Endothelial cell of umbilical vein (primary cell): ENCODE measurements at regions not wholly inside any gene's neighbourhood (a gene's known extent, or its start where the extent isn't known, plus 50 kb on each side); places are given as distances from the start of the nearest gene placed in this dataset.

ENCODE experiments used
- CTCF ChIP-seq, 2 donors: IDR thresholded peaks; 1 replicate in 1 of 2; 2 replicates in 1 of 2; pipeline ENCODE4 v1.5.1; 2011; ENCODE audit warnings: low read length in 2 of 2, mild to moderate bottlenecking in 2 of 2, moderate library complexity in 2 of 2, control low read depth in 1 of 2, inconsistent platforms in 1 of 2, low read depth in 1 of 2; ENCODE audit not compliant: insufficient read depth in 1 of 2; ENCODE audit errors: extremely low read depth in 1 of 2
- EZH2 ChIP-seq: IDR thresholded peaks from 2 replicates; pipeline ENCODE4 v1.6.1; 2012; ENCODE audit warnings: borderline replicate concordance, low read depth, mild to moderate bottlenecking, moderate library complexity, low read length, inconsistent platforms; ENCODE audit not compliant: severe bottlenecking
- FOS ChIP-seq: IDR thresholded peaks from 2 replicates; pipeline ENCODE4 v1.6.1; 2011; ENCODE audit warnings: mild to moderate bottlenecking, low read length, moderate library complexity, borderline replicate concordance; ENCODE audit not compliant: insufficient read depth
- JUN ChIP-seq: IDR thresholded peaks from 2 replicates; pipeline ENCODE4 v1.6.1; 2011; ENCODE audit warnings: borderline replicate concordance, low read depth; ENCODE audit not compliant: insufficient read length, insufficient read depth
- MAX ChIP-seq: IDR thresholded peaks from 2 replicates; pipeline ENCODE4 v1.6.1; 2011; ENCODE audit not compliant: insufficient read depth, insufficient read length
- MYC ChIP-seq: IDR thresholded peaks from one replicate; pipeline ENCODE4 v1.6.1; 2011; ENCODE audit warnings: mild to moderate bottlenecking, low read depth, low read length
- POLR2A ChIP-seq: IDR thresholded peaks from 2 replicates; pipeline ENCODE4 v1.6.1; 2012; ENCODE audit warnings: low read depth, mild to moderate bottlenecking, control low read depth, low read length
- POLR2AphosphoS5 ChIP-seq: IDR thresholded peaks from 2 replicates; pipeline ENCODE4 v1.6.1; 2012; ENCODE audit warnings: low read depth, mild to moderate bottlenecking, control low read depth, low read length, moderate library complexity; ENCODE audit not compliant: insufficient read depth

DNA sequence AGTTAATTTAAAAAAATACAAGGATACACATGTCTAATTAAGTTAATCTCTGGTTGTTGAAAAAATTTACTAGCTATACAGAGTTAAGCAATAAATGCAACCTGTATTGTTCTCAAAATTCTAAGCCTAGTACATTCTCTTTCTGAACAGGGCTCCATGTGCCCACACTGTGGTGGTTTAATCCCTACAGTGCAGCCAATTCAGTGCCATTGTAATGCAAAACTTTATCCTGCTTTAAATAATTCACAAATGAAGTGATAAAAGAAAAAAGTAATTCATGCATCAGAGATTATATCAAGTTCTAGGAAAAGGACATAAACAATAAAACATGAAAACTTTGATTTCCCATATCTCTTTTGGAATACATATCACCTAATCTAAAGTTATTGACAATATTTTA, 1089.2 kb downstream of the C4orf33 start:
- no peak for TF ChIP-seq CTCF (IDR thresholded peaks at IDR 0.05; ENCODE audit: extremely low read depth in 1 of 2, insufficient read depth in 1 of 2, low read depth in 1 of 2, low read length in 2 of 2)
- TF ChIP-seq POLR2A: no peak
- TF ChIP-seq POLR2AphosphoS5: no peak
- no peak for TF ChIP-seq MAX
- TF ChIP-seq EZH2: no peak
- TF ChIP-seq FOS: no peak
- TF ChIP-seq JUN: no peak
- TF ChIP-seq MYC: no peak
